ENCODE measurements at regions not wholly inside any gene's neighbourhood (a gene's known extent, or its start where the extent isn't known, plus 50 kb on each side); places are given as distances from the start of the nearest gene placed in this dataset.

DNA sequence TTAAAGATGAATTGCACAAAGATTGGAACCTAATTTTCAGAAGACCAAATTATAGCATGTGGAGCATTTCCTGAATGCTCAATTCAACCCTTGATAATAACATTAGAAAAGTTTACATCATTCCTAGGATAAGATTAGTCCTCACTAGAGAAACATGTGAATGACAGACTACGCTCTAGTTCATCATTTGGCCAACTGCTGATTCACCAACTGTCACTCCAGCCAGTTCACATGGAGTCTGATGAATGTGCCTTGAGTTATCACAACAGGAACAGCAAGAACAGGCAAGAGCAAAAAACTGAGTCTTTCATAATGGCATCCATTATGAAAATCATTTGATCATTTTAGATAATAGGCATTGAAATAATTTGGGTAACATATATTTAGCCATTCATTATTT lies 415.9 kb downstream of the PTPRC start:
- Histone ChIP-seq H3K36me3 (replicated peaks in 1 of 2; ENCODE audit: control insufficient read depth in 1 of 2, insufficient read depth in 2 of 2, low read length in 2 of 2) (no peaks in the 10 kb centered on the region), H3K27me3 (ENCODE audit: control insufficient read depth in 1 of 2, insufficient read depth in 2 of 2, low read length in 2 of 2) (no peaks in the 10 kb centered on the region), H4K20me1 (ENCODE audit: insufficient read depth, low read length) (no peaks in the 10 kb centered on the region), H3K9ac (ENCODE audit: insufficient read depth, low read depth, low read length) (no peak overlapping the region), H3K27ac (ENCODE audit: extremely low read length, insufficient read depth, low read length) (no peak overlapping the region), H3K9me3 (ENCODE audit: low read length) (no peaks in the 10 kb centered on the region), H3K79me2 (ENCODE audit: insufficient read depth, low read length) (no peaks in the 10 kb centered on the region), H3K4me1 (ENCODE audit: insufficient read depth, low read length) (no peaks in the 10 kb centered on the region), H2AFZ (ENCODE audit: low read length) (no peak overlapping the region), H3K4me3 (replicated peaks in 1 of 3; ENCODE audit: insufficient read depth in 1 of 3, low read depth in 2 of 3, low read length in 3 of 3) (no peak overlapping the region), H3K4me2 (ENCODE audit: low read depth, low read length) (no peak overlapping the region)
- intact Hi-C loops (cut with micrococcal nuclease; ENCODE audit: unreplicated experiment) (no loop called here), in situ Hi-C loops (cut with HindIII; ENCODE audit: extremely low pct_ligation_motif_present, low pct_unique_long_range_greater_than_20kb) (no loop called here)
- ATAC-seq: no peak
- POLR2A ChIA-PET: no interaction called here
- DNase-seq (ENCODE audit: low spot score): no peak
- no peak for FAIRE-seq
- no peak for TF ChIP-seq ZKSCAN1 (IDR thresholded peaks at IDR 0.05; ENCODE audit: low read length)
- TF ChIP-seq ZSCAN20 (CRISPR knock-in tag; IDR thresholded peaks at IDR 0.05; ENCODE audit: borderline replicate concordance): no peak
- no peak for TF ChIP-seq ONECUT2 (CRISPR knock-in tag; IDR thresholded peaks at IDR 0.05)
- no peak for TF ChIP-seq RFXAP (CRISPR knock-in tag; IDR thresholded peaks at IDR 0.05; ENCODE audit: borderline replicate concordance)
- no peak for TF ChIP-seq ZNF235 (CRISPR knock-in tag; IDR thresholded peaks at IDR 0.05; ENCODE audit: borderline replicate concordance)
- TF ChIP-seq, protein P1, sequence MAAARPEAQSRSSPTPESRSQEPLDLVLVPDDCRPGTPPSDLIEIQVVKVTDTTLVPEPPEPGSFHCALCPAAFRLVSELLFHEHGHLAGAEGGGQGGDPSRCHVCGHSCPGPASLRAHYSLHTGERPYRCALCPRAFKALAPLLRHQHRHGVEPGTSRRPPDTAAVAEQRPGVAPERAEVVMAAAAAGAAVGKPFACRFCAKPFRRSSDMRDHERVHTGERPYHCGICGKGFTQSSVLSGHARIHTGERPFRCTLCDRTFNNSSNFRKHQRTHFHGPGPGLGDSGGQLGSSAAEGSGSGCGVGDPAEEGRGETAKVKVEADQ (CRISPR knock-in tag; IDR thresholded peaks at IDR 0.05; ENCODE audit: borderline replicate concordance): no peak
- TF ChIP-seq SP140L (CRISPR knock-in tag; IDR thresholded peaks at IDR 0.05; ENCODE audit: borderline replicate concordance): no peak
- TF ChIP-seq GZF1 (CRISPR knock-in tag; IDR thresholded peaks at IDR 0.05): no peak
- no peak for TF ChIP-seq ZNF749 (CRISPR knock-in tag; IDR thresholded peaks at IDR 0.05; ENCODE audit: borderline replicate concordance)
- TF ChIP-seq ZNF609 (CRISPR knock-in tag; IDR thresholded peaks at IDR 0.05; ENCODE audit: borderline replicate concordance): no peak
- no peak for TF ChIP-seq NPAS2 (CRISPR knock-in tag; IDR thresholded peaks at IDR 0.05; ENCODE audit: borderline replicate concordance)
- TF ChIP-seq ZNF598 (CRISPR knock-in tag; IDR thresholded peaks at IDR 0.05; ENCODE audit: borderline replicate concordance): no peak
- TF ChIP-seq, protein P2, sequence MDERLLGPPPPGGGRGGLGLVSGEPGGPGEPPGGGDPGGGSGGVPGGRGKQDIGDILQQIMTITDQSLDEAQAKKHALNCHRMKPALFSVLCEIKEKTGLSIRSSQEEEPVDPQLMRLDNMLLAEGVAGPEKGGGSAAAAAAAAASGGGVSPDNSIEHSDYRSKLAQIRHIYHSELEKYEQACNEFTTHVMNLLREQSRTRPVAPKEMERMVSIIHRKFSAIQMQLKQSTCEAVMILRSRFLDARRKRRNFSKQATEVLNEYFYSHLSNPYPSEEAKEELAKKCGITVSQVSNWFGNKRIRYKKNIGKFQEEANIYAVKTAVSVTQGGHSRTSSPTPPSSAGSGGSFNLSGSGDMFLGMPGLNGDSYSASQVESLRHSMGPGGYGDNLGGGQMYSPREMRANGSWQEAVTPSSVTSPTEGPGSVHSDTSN (CRISPR knock-in tag; IDR thresholded peaks at IDR 0.05): no peak
- TF ChIP-seq, protein P3, sequence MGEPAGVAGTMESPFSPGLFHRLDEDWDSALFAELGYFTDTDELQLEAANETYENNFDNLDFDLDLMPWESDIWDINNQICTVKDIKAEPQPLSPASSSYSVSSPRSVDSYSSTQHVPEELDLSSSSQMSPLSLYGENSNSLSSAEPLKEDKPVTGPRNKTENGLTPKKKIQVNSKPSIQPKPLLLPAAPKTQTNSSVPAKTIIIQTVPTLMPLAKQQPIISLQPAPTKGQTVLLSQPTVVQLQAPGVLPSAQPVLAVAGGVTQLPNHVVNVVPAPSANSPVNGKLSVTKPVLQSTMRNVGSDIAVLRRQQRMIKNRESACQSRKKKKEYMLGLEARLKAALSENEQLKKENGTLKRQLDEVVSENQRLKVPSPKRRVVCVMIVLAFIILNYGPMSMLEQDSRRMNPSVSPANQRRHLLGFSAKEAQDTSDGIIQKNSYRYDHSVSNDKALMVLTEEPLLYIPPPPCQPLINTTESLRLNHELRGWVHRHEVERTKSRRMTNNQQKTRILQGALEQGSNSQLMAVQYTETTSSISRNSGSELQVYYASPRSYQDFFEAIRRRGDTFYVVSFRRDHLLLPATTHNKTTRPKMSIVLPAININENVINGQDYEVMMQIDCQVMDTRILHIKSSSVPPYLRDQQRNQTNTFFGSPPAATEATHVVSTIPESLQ (CRISPR knock-in tag; conservative IDR thresholded peaks at IDR 0.05): no peak
- no peak for TF ChIP-seq ZNF607 (CRISPR knock-in tag; IDR thresholded peaks at IDR 0.05; ENCODE audit: borderline replicate concordance)
- CTCF ChIA-PET (ENCODE audit: low intra/inter-chr PET ratio, low total read pairs): no interaction called here
- no TSS peak for BruUV-seq (replicated peaks)
- WGBS (ENCODE audit: low lambda C conversion rate): 9% methylated on average over 1 of the region's 1 CpG
